NCI-H187 treated with DMSO at 0.1 percent for 48 hours (cell line): ENCODE measurements at regions not wholly inside any gene's neighbourhood (a gene's known extent, or its start where the extent isn't known, plus 50 kb on each side); places are given as distances from the start of the nearest gene placed in this dataset.

ENCODE experiments used
- DNase-seq: peaks from one replicate; lab custom pipeline; 2025; lab: John Stamatoyannopoulos, UW

GRCh38 chr3:159534496-159534895 is 454.1 kb upstream of the IL12A start:
- DNase-seq = no peak

GRCh38 chr3:159536876-159537275 is 451.8 kb upstream of the IL12A start:
- DNase-seq = no peak

- DNase-seq = no peak
These were observed 450.1 kb upstream of the IL12A start for GRCh38 chr3:159538507-159538906.

GRCh38 chr3:159540882-159541495 is 447.6 kb upstream of the IL12A start:
- DNase-seq = no peak

GRCh38 chr3:159548675-159549335 is 439.8 kb upstream of the IL12A start:
- DNase-seq = no peak

GRCh38 chr3:159555205-159555604 is 433.4 kb upstream of the IL12A start:
- no peak for DNase-seq

GRCh38 chr3:159559771-159560170 is 428.9 kb upstream of the IL12A start:
- no peak for DNase-seq

GRCh38 chr3:159560214-159560979 is 428.2 kb upstream of the IL12A start:
- no peak for DNase-seq

GRCh38 chr3:159565313-159565712 is 423.3 kb upstream of the IL12A start:
- DNase-seq = no peak

GRCh38 chr3:159583662-159584061 is 405.0 kb upstream of the IL12A start:
- no peak for DNase-seq

- DNase-seq = no peak
These were observed 404.2 kb upstream of the IL12A start for GRCh38 chr3:159584421-159584820.

- DNase-seq = no peak
These were observed 401.9 kb upstream of the IL12A start for GRCh38 chr3:159586571-159587202.

- DNase-seq = no peak
These were observed 394.6 kb upstream of the IL12A start for GRCh38 chr3:159593927-159594605.

GRCh38 chr3:159600291-159600690 is 388.3 kb upstream of the IL12A start:
- DNase-seq = no peak

GRCh38 chr3:159604151-159604581 is 384.5 kb upstream of the IL12A start:
- no peak for DNase-seq

GRCh38 chr3:159605101-159605500 is 383.5 kb upstream of the IL12A start:
- DNase-seq = no peak

- DNase-seq = no peak
These were observed 382.9 kb upstream of the IL12A start for GRCh38 chr3:159605776-159606175.

- no peak for DNase-seq
These were observed 380.8 kb upstream of the IL12A start for GRCh38 chr3:159607856-159608255.

GRCh38 chr3:159608311-159608710 is 380.3 kb upstream of the IL12A start:
- no peak for DNase-seq

- DNase-seq = no peak
These were observed 379.0 kb upstream of the IL12A start for GRCh38 chr3:159609625-159610024.

- DNase-seq = no peak
These were observed 372.3 kb upstream of the IL12A start for GRCh38 chr3:159616234-159616825.
